ENCODE measurements at regions not wholly inside any gene's neighbourhood (a gene's known extent, or its start where the extent isn't known, plus 50 kb on each side); places are given as distances from the start of the nearest gene placed in this dataset.

DNA sequence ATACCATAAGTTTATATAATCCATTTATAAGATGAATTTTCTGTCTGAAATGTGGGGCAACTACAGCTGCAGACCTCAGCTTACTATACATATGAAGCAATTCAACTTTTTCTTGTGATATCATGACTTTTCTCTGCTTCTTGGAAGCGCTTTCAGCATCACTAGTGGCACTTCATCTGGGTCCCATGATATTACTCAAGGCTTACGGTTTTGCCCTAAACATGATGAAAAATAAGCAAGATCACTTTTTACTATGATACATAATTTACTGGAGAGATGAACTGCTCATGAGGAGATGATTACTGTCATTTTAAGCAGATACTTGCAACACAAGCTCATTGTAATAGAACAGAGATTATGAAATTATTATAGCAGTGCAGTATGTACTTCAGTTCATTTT is 258.0 kb upstream of the ZSWIM2 start:
- no peak for TF ChIP-seq CTCF (tag by site-specific recombination; IDR thresholded peaks at IDR 0.05)
- no peak for TF ChIP-seq ZNF549 (tag by site-specific recombination; IDR thresholded peaks at IDR 0.05)
- TF ChIP-seq, protein P1, sequence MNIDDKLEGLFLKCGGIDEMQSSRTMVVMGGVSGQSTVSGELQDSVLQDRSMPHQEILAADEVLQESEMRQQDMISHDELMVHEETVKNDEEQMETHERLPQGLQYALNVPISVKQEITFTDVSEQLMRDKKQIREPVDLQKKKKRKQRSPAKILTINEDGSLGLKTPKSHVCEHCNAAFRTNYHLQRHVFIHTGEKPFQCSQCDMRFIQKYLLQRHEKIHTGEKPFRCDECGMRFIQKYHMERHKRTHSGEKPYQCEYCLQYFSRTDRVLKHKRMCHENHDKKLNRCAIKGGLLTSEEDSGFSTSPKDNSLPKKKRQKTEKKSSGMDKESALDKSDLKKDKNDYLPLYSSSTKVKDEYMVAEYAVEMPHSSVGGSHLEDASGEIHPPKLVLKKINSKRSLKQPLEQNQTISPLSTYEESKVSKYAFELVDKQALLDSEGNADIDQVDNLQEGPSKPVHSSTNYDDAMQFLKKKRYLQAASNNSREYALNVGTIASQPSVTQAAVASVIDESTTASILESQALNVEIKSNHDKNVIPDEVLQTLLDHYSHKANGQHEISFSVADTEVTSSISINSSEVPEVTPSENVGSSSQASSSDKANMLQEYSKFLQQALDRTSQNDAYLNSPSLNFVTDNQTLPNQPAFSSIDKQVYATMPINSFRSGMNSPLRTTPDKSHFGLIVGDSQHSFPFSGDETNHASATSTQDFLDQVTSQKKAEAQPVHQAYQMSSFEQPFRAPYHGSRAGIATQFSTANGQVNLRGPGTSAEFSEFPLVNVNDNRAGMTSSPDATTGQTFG (tag by site-specific recombination; IDR thresholded peaks at IDR 0.05; ENCODE audit: borderline replicate concordance): no peak
- no peak for TF ChIP-seq ZNF133 (tag by site-specific recombination; IDR thresholded peaks at IDR 0.05)
- TF ChIP-seq OVOL3 (tag by site-specific recombination; IDR thresholded peaks at IDR 0.05): no peak
- TF ChIP-seq REST (tag by site-specific recombination; IDR thresholded peaks at IDR 0.05): no peak
- no peak for TF ChIP-seq ZNF132 (tag by site-specific recombination; IDR thresholded peaks at IDR 0.05; ENCODE audit: borderline replicate concordance)

All from HEK293 (cell line).